T-helper 2 cell (primary cell): ENCODE measurements at regions not wholly inside any gene's neighbourhood (a gene's known extent, or its start where the extent isn't known, plus 50 kb on each side); places are given as distances from the start of the nearest gene placed in this dataset.
"Not testable (repeated sequence)": the region's sequence is repeated elsewhere in the genome, so short reads cannot be mapped to it uniquely, and the experiment has no call there.

Experiments
- DNase-seq, 5 experiments: peaks; one replicate each; pipeline versions ENCODE4 v3.0.0 to v3.0.0-alpha.2; 2012 to 2022

- DNase-seq: not testable (repeated sequence)
Measured at GRCh38 chr14:105765072-105765825, 238.9 kb downstream of the TMEM121 start.

DNA sequence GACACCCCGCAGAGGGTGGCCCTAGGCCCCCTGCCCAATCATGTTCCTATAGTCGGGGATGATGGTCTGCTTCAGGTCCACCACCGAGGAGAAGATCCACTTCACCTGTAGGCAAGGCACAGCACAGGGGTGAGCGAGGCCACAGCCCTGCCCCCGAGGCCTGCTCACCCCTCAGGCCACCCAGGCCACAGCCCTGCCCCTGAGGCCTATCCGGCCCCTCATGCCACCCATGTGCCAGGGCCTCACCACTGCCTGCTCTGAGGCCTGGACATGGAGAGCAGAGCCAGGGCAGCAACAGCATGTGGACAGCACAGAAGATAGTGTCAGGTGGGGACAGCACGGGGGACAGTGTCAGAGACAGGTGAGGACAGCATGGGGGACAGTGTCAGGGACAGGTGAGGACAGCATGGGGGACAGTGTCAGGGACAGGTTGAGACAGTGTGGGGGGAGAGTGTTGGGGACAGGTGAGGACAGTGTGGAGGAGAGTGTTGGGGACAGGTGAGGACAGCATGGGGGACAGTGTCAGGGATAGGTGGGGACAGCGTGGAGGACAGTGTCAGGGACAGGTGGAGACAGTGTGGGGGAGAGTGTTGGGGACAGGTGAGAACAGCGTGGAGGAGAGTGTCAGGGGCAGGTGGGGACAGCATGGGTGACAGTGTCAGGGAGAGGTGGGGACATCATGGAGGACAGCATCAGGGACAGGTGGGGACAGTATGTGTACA is 239.7 kb downstream of the TMEM121 start:
- DNase-seq: no peak

- no peak for DNase-seq
Measured at GRCh38 chr14:105767315-105767714, 240.9 kb downstream of the TMEM121 start.

DNA sequence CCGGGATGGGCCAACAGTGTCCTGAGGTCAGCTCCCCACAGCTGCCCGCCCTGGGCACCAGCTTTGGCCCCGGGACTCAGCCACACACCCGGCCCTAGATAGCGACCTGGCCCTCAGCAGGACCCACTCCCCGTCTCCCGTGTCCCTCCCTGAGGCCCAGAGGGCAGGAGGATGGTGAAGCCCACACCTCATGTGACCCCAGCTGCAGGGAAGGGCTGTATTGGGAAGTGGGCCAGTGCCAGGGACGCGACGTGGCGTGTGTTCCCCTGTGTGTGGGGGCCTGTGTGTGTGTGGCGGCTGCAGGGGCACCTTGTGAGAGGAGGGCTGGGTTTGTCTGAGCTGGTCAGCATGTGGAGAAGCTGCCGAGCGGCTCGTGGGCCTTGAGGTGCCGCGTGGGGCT is 241.7 kb downstream of the TMEM121 start:
- not testable (repeated sequence) for DNase-seq

- not testable (repeated sequence) for DNase-seq
Measured at GRCh38 chr14:105769061-105769730, 242.8 kb downstream of the TMEM121 start.

GRCh38 chr14:105770619-105771216 is 244.3 kb downstream of the TMEM121 start:
- not testable (repeated sequence) for DNase-seq

DNA sequence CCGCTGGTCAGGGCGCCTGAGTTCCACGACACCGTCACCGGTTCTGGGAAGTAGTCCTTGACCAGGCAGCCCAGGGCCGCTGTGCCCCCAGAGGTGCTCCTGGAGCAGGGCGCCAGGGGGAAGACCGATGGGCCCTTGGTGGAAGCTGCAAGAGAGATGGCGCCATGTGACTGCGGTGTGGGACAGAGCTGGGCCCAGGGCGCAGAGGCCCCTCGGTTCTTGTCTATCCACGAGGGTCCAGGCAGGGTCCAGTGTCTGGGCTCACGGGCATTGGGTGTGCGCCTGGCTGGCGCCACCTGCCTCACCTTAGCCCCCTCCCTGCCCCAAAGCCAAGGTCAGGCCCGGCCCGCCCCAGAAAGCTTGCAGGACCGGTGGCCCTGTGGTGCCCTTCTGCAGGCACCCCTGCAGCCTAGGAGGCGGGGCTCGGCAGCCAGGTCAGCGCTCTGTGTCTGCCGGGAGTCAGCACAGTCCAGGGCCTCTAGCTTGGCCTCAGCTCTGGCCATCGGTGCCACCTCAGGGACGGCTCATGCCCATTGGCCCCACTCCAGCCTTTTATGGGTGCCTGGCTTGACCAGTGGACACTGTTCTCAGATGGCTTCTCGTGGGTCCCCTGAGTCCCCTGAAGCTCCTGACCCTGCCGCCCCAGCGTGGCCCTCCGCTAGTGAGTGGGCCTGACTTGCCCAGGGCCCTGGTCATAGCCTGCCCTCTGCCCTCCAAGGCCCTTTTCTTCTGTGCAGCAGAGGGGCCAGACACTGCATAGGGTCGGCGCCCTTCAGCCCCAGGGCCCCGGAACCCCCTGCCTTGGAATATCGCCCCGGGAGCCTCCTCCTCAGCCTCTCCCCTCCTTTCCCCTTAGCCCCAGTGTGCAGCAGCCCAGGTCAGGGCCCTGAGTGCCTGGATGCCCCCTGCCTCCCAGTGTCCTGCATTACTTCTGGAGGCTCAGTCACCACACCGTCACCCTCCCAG is 245.2 kb downstream of the TMEM121 start:
- not testable (repeated sequence) for DNase-seq

DNA sequence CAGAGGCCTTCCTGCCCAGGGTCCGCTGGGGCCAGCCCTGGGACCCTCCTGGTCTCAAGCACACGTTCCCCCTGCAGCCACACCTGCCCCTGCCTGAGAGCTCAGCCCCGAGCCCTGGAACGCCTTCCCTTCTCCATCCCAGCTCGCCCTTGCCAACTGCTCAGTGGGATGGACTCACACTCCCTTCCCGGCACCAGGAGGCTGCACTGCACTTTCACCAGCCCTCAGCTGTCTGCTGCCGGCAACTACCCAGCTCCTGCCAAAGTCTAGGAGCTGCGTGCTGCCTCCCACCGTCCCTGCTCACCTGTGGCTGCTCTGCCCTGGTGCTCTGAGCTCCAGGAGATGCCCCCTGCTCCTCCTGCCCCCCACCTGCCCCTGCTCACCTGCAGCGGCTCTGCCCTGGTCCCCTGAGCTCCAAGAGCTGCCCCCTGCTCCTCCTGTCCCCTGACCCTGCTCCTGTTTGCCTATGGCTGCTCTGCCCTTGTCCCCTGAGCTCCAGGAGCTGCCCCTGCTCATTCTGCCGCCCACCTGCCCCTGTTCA is 246.4 kb downstream of the TMEM121 start:
- DNase-seq: not testable (repeated sequence)

GRCh38 chr14:105773584-105773983 is 247.2 kb downstream of the TMEM121 start:
- DNase-seq: no peak

DNA sequence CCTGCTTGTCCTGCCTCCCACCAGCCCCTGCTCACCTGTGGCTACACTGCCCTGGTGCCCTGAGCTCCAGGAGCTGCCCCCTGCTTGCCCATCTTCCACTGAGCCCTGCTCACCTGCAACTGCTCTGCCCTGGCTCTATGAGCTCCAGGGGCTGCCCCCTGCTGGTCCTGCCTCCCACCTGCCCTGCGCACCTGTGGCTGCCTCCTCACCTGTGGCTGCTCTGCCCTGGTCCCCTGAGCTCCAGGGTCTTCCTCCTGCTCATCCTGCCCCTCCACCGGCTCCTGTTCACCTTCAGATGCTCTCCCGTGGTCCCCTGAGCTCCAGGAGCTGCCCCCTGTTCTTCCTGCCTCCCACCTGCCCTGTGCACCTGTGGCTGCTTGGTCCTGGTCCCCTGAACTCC is 247.6 kb downstream of the TMEM121 start:
- DNase-seq: no peak

GRCh38 chr14:105774585-105775348 is 248.4 kb downstream of the TMEM121 start:
- not testable (repeated sequence) for DNase-seq

GRCh38 chr14:105775349-105775923 is 249.1 kb downstream of the TMEM121 start:
- DNase-seq: peak in 1 of 5 experiments; percentile 35

GRCh38 chr14:105776112-105776511 is 249.7 kb downstream of the TMEM121 start:
- DNase-seq: not testable (repeated sequence)

DNA sequence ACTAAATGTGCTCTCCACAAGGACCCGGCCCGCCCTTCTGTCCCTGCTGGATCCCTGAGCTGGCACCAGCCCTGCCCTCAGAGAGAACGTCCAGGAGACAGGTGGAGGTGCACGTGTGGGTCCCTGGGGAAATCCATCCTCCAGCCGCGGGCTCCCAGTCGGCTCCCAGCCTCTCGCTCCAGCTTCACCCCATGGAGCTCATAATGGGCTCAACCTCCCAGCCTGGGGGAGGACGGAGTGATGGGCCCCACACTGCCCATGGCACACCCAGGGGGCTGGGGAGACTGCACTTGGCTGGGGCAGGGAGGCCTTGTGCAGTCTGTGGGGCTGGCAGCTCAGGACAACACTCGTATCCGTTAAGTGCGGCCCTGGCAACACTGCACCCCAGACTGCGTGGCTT is 250.5 kb downstream of the TMEM121 start:
- DNase-seq: no peak

GRCh38 chr14:105783707-105784106 is 257.3 kb downstream of the TMEM121 start:
- no peak for DNase-seq

GRCh38 chr14:105793836-105794235 is 267.5 kb downstream of the TMEM121 start:
- no peak for DNase-seq

DNA sequence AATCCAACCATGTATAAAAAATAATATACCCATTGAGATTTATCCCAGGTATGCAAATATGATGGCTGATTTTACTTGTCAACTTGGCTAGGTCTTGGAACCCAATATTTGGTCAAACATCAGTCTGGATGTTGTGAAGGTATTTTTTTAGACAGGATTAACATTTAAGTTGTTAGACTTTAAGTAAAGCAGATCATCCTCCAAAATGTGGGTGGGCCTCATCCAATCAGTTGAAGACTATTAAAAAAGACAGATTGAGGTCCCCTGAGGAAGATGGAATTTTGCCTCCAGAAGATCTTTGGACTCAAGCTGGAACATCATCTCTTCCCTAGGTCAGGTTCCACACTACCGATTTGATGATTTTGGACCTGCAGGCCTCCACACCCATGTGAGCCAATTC is 271.2 kb downstream of the TMEM121 start:
- no peak for DNase-seq

DNA sequence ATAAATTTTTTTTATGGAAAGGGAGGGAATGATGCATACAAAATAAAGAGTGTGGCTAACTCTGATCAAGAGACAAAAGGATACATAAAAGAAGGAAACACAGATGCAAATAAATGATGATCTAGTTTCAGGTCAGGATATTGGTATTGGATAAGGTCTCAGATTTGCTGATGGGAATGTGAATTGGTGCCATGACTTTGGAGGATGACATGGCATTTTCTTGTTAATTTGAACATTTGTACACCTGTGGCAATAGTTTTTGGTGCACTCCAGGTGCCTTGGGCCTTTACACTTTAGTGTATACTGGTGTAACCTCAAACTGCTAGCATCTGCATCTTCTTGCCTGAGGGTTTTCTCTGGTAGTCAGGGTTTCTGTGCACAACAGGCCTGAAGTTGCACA is 279.3 kb downstream of the TMEM121 start:
- DNase-seq: no peak

DNA sequence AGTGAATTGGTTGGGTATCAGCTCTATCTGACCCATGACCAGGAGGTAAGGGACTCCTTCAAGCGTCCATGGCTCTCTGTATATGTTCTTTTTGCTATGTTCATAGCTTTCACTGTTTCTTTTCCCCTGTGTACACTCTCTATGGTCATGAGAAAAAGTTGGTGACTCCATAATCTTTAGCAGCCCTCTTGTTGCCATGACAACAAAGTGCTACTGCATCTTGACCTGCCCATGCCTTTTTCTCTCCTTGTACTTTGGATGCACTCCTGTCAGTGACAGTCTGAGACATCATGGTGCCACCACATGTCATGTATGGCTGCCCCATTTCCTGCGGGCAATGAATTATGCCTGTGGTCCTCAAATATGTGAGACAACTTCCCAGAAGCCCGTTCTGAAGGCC is 280.2 kb downstream of the TMEM121 start:
- DNase-seq: no peak

- DNase-seq: no peak
Measured at GRCh38 chr14:105817971-105818711, 291.8 kb downstream of the TMEM121 start.
